Stimulated activated CD4-positive, alpha-beta T cell treated with anti-CD3 and anti-CD28 coated beads, TNF-alpha, amount 100 ng/mL, for 4 hours (primary cell): ENCODE measurements at regions not wholly inside any gene's neighbourhood (a gene's known extent, or its start where the extent isn't known, plus 50 kb on each side); places are given as distances from the start of the nearest gene placed in this dataset.
"Not testable (repeated sequence)": the region's sequence is repeated elsewhere in the genome, so short reads cannot be mapped to it uniquely, and the experiment has no call there.

Source experiments
- DNase-seq, 3 experiments: peaks; one replicate each; pipeline ENCODE4 v3.0.0-alpha.2; 2020; ENCODE audit warnings: low read depth in 3 of 3

GRCh38 chr15:60135961-60136360 lies 131.8 kb downstream of the FOXB1 start:
- no peak for DNase-seq

GRCh38 chr15:60137711-60138396 lies 133.7 kb downstream of the FOXB1 start:
- DNase-seq = no peak

- no peak for DNase-seq
Measured at GRCh38 chr15:60138397-60138968, 134.4 kb downstream of the FOXB1 start.

- no peak for DNase-seq
Measured at GRCh38 chr15:60152386-60152785, 148.3 kb downstream of the FOXB1 start.

GRCh38 chr15:60154764-60155325 lies 150.7 kb downstream of the FOXB1 start:
- DNase-seq = no peak

GRCh38 chr15:60155661-60156060 lies 151.6 kb downstream of the FOXB1 start:
- no peak for DNase-seq

- DNase-seq = no peak
Measured at GRCh38 chr15:60160909-60161308, 156.8 kb downstream of the FOXB1 start.

- no peak for DNase-seq
Measured at GRCh38 chr15:60161704-60162103, 157.6 kb downstream of the FOXB1 start.

GRCh38 chr15:60162251-60162967 lies 158.3 kb downstream of the FOXB1 start:
- DNase-seq = no peak

GRCh38 chr15:60162968-60163355 lies 158.9 kb downstream of the FOXB1 start:
- DNase-seq = no peak

- DNase-seq = no peak
Measured at GRCh38 chr15:60165111-60165510, 161.0 kb downstream of the FOXB1 start.

- DNase-seq = no peak
Measured at GRCh38 chr15:60172143-60172542, 168.0 kb downstream of the FOXB1 start.

- peak in 1 of 3 experiments; percentile 4 for DNase-seq
Measured at GRCh38 chr15:60179786-60180391, 175.8 kb downstream of the FOXB1 start.

GRCh38 chr15:60181957-60182356 lies 177.8 kb downstream of the FOXB1 start:
- DNase-seq = not testable (repeated sequence)

GRCh38 chr15:60183366-60183765 lies 179.3 kb downstream of the FOXB1 start:
- no peak for DNase-seq

GRCh38 chr15:60184579-60184978 lies 180.5 kb downstream of the FOXB1 start:
- no peak for DNase-seq

- DNase-seq = no peak
Measured at GRCh38 chr15:60191016-60191415, 186.9 kb downstream of the FOXB1 start.

- no peak for DNase-seq
Measured at GRCh38 chr15:60191821-60192220, 187.7 kb downstream of the FOXB1 start.

- no peak for DNase-seq
Measured at GRCh38 chr15:60195611-60196010, 191.5 kb downstream of the FOXB1 start.

GRCh38 chr15:60204131-60204885 lies 193.5 kb downstream of the ANXA2 start:
- DNase-seq = no peak

GRCh38 chr15:60208709-60209108 lies 189.1 kb downstream of the ANXA2 start:
- DNase-seq = no peak

- no peak for DNase-seq
Measured at GRCh38 chr15:60212536-60212935, 185.2 kb downstream of the ANXA2 start.
